NCI-H2227 (cell line): ENCODE measurements at regions not wholly inside any gene's neighbourhood (a gene's known extent, or its start where the extent isn't known, plus 50 kb on each side); places are given as distances from the start of the nearest gene placed in this dataset.

Experiments used
- DNase-seq: peaks from one replicate; lab custom pipeline; 2025; ENCODE audit not compliant: unreplicated experiment; lab: John Stamatoyannopoulos, UW

DNA sequence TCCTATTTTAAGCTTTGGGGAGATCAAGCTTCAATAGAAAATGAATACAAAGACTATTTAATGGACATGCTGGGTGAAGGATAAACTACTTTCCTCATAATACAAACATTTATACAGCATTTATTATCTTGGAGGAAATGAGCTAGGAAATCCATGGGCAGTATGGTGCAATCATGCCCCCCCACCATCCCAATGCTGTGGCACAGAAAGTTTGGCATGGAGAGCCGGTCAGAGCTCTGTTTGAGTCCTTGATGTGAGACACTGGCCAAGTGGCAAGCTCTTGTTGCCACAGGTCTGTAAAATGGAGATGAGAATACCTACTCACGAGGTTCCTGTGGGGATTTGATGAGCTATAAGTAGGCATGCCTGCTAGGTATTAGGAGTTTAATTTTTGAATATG, 120.6 kb downstream of the MAB21L3 start:
- no peak for DNase-seq

DNA sequence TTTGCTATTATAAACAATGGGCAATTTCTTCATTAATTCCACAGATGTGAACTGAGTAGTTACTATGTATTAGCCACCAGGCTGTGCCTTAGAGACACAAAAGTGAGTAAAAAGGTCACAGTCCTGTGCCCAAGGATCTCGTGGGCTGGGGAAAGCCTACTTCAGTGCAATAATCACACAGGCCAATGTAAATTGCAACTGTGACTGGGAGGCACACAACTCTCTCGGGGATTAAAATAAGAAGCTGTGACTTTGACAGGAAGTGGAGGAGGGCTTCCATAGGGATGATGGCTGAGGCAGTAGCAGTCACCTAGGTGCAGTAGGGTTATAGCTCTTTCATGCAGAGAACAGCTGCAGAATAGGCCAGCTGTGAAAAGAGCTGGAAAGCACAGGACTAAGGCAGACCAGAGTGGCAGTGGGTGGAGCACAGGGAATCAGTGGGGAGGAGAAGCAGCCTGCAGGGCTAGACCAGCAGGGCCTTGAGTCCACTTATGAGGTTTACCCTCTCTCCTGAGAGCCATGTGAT, 121.9 kb downstream of the MAB21L3 start:
- peak; percentile 55 for DNase-seq

- no peak for DNase-seq
Observed at GRCh38 chr1:116234429-116234828, 123.2 kb downstream of the MAB21L3 start.

DNA sequence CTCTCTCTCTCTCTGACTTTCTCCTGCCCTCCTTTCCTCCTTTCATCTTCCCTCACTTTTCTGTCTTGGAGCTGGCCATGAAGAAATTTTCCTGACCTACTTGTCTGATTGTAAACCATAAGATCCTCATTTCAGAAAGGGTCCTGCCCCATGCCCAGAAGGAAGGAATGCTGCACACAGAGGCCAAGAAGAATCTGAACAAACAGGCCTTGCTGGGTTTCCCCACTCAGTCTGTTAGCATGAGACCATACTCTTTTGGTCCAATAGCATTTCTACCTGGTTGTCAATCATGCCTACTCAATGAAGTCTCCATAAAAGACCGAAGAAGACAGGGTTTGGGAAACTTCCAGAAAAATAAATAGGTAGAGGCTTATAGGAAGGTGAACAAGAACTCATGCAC, 128.7 kb downstream of the MAB21L3 start:
- no peak for DNase-seq

DNA sequence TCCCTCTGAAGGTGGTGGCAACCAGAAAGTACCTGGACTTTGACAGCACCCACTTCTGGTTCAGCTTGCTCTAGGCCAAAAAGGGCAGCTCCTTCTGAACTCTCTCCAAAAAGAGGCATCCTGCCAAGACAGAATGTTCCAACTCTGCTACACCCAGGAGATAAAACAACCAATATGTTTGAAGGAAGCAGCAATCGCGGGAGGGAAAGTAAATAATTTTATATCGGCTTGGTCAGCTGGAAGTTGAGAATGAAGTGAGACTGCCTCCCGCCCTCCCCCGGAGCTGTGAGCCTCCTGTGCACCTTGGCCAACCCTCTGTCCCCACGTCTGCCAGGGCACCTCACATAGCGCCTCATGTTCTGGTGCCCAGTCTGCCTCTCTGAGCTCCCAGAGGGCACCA, 130.3 kb upstream of the ATP1A1 start:
- DNase-seq = no peak

GRCh38 chr1:116243333-116244054, 129.6 kb upstream of the ATP1A1 start:
- peak; percentile 41 for DNase-seq

GRCh38 chr1:116246174-116246573, 126.9 kb upstream of the ATP1A1 start:
- DNase-seq = no peak

GRCh38 chr1:116252271-116252670, 120.8 kb upstream of the ATP1A1 start:
- no peak for DNase-seq

DNA sequence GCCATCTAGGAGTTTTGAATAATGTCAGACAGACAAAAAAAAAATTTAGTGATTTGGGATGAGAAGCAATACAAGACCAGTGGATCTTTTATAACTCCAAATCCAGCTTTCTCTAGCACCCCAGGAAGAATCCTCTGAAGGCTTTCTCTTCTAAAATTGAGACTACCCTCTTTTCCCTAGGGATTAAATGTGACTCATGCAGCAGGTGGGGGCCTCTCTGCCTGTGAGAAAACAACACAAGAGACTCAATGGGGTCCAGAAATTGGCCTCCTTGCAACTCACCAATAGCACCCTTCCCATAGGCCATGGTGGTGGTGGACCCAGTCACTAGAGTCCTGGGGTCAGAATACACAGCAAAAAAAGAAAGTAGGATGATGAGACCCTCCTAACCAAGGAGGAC, 120.3 kb upstream of the ATP1A1 start:
- DNase-seq = no peak

DNA sequence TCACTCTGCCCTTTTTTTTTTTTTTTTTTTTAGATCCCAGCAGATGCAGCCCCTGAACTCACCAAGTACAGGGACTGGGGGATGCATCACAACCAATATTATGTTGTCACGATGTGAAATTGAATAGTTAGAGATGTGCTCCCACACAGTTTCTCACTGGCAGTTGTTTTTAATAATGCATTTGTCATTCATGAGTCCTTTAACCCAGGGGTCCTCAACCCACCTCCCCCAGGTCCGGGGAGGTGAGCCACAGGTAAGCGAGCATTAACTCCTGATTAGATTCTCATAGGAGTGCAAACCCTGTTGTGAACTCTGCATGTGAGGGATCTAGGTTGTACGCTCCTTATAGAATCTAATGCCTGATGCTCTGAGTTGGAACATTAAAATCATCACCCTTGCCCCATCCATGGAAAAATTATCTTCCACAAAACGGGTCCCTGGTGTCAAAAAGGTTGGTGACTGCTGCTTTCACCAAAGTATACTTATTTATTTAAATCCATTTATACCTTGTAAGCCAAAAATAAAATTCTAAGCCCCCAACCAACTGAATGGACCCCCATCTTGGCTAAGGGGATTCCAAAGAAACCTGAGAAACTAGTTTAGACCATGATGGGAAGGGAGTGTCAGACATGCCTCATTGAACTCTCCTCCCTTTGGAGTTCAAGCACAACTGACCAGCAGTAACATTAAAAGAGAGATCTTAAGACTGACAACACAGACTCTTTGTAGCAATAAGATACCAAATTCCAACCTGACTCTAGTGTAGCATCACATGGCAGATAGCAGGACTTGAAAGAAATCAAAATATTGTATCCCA, 119.3 kb upstream of the ATP1A1 start:
- DNase-seq = no peak

- peak; percentile 31 for DNase-seq
Observed at GRCh38 chr1:116254776-116255175, 118.3 kb upstream of the ATP1A1 start.

GRCh38 chr1:116255486-116256285, 117.4 kb upstream of the ATP1A1 start:
- DNase-seq = peak; percentile 86

- DNase-seq = no peak
Observed at GRCh38 chr1:116256286-116256649, 116.8 kb upstream of the ATP1A1 start.

GRCh38 chr1:116256875-116257274, 116.2 kb upstream of the ATP1A1 start:
- DNase-seq = no peak

GRCh38 chr1:116257341-116257767, 115.7 kb upstream of the ATP1A1 start:
- DNase-seq = no peak

- no peak for DNase-seq
Observed at GRCh38 chr1:116257836-116258235, 115.2 kb upstream of the ATP1A1 start.

- DNase-seq = no peak
Observed at GRCh38 chr1:116258668-116259419, 114.2 kb upstream of the ATP1A1 start.

- peak; percentile 65 for DNase-seq
Observed at GRCh38 chr1:116259663-116260062, 113.4 kb upstream of the ATP1A1 start.

GRCh38 chr1:116260115-116260514, 112.9 kb upstream of the ATP1A1 start:
- no peak for DNase-seq

GRCh38 chr1:116260621-116261020, 112.4 kb upstream of the ATP1A1 start:
- no peak for DNase-seq

DNA sequence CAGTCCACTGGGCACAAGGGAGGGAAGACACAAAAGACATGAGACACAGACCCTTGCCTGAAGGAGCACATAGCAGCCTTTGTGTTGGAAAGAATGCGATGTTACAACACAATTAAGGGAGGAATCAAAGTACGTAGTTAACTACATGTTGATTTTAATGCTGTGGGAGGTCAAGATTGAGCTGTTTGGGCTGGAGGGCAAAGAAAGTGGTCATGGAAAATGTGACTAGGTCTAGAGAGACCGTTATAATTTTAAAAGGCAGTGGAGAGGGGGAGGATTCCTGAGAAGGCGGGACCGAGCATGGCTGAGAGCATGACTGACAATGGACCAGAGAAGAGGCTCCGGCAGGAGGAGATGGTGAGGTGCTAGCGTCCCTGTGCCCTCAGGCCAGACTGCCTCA, 111.8 kb upstream of the ATP1A1 start:
- DNase-seq = peak; percentile 41
